DOHH2 (cell line): ENCODE measurements at regions not wholly inside any gene's neighbourhood (a gene's known extent, or its start where the extent isn't known, plus 50 kb on each side); places are given as distances from the start of the nearest gene placed in this dataset.

Experiments
- CTCF ChIP-seq: fragments of 200-600 bp; sonication (generic); IDR thresholded peaks from one replicate; pipeline ENCODE4 v1.5.1; 2014; ENCODE audit warnings: antibody characterized with exemption, mild to moderate bottlenecking, low read depth, low read length; ENCODE audit not compliant: poor library complexity, severe bottlenecking
- EZH2phosphoT487 ChIP-seq: fragments of 200-600 bp; sonication (generic); IDR thresholded peaks from 2 replicates; pipeline ENCODE4 v1.6.1; 2017; ENCODE audit warnings: borderline replicate concordance, mild to moderate bottlenecking, antibody characterized with exemption, low read length, moderate library complexity, mixed read lengths

GRCh38 chr7:24440892-24441291, 132.4 kb upstream of the PALS2 start:
- TF ChIP-seq CTCF (no peak), EZH2phosphoT487 (no peak)
